ENCODE measurements at regions not wholly inside any gene's neighbourhood (a gene's known extent, or its start where the extent isn't known, plus 50 kb on each side); places are given as distances from the start of the nearest gene placed in this dataset.

- TF ChIP-seq TAF1 (IDR thresholded peaks at IDR 0.05; ENCODE audit: low read depth, low read length), result no peak
- no peak for TF ChIP-seq TAF7 (optimal IDR thresholded peaks at IDR 0.05; ENCODE audit: borderline replicate concordance, low read depth, low read length)
- TF ChIP-seq SP2 (IDR thresholded peaks at IDR 0.05; ENCODE audit: low read length), result no peak
These were observed 127.1 kb downstream of the TAF11L14 start (continued) for GRCh38 chr5:17761326-17761725.

All from H1 (cell line).